ENCODE measurements at regions not wholly inside any gene's neighbourhood (a gene's known extent, or its start where the extent isn't known, plus 50 kb on each side); places are given as distances from the start of the nearest gene placed in this dataset.

DNA sequence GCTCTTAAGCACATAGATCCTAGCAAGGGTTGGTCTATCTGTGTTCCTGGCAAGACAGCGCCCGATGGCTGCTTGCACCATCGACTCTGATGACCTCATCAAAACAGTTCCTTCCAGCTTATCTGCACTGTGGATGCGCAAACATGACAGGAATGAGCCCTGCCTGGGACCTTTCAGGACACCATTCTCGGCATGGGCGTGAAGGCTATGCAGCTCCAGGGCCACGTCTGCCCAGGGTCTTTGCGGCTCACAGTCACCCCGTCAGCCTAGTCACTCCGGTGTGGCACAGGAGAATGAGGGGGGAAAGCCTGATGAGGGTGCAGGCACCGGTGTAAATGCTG, 147.8 kb upstream of the TWIST2 start:
- TF ChIP-seq, protein P1, sequence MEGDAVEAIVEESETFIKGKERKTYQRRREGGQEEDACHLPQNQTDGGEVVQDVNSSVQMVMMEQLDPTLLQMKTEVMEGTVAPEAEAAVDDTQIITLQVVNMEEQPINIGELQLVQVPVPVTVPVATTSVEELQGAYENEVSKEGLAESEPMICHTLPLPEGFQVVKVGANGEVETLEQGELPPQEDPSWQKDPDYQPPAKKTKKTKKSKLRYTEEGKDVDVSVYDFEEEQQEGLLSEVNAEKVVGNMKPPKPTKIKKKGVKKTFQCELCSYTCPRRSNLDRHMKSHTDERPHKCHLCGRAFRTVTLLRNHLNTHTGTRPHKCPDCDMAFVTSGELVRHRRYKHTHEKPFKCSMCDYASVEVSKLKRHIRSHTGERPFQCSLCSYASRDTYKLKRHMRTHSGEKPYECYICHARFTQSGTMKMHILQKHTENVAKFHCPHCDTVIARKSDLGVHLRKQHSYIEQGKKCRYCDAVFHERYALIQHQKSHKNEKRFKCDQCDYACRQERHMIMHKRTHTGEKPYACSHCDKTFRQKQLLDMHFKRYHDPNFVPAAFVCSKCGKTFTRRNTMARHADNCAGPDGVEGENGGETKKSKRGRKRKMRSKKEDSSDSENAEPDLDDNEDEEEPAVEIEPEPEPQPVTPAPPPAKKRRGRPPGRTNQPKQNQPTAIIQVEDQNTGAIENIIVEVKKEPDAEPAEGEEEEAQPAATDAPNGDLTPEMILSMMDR (IDR thresholded peaks at IDR 0.05; ENCODE audit: borderline replicate concordance, extremely low read depth, low read length, poor library complexity, severe bottlenecking) = no peak
- no peak for TF ChIP-seq EZH2 (IDR thresholded peaks at IDR 0.05; ENCODE audit: borderline replicate concordance, low read depth, low read length, severe bottlenecking)

Measured in DND-41 (cell line).